Lung (tissue), 11 donors: ENCODE measurements at regions not wholly inside any gene's neighbourhood (a gene's known extent, or its start where the extent isn't known, plus 50 kb on each side); places are given as distances from the start of the nearest gene placed in this dataset.

Experiments
- ATAC-seq: fragments of 200-7000 bp; cut with Tn5 transposase; one replicate; pipeline ENCODE4 v1.9.1; 2020; ENCODE audit warnings: moderate number of reproducible peaks; ENCODE audit not compliant: insufficient read depth, low FRiP score
- DNase-seq, 3 donors: peaks; one replicate each; pipeline ENCODE4 v3.0.0-alpha.2; 2013 to 2017
- H3K27ac ChIP-seq, 2 donors: one replicate each; pipeline ENCODE4 v1.5.1; 2013; ENCODE audit warnings: mild to moderate bottlenecking in 2 of 2, moderate library complexity in 2 of 2, control low read depth in 1 of 2, inconsistent platforms in 1 of 2, low read depth in 1 of 2, low read length in 1 of 2
- H3K27me3 ChIP-seq, 3 donors: one replicate each; pipeline ENCODE4 v1.5.1; 2013; ENCODE audit warnings: low read length in 2 of 3; ENCODE audit not compliant: control insufficient read depth in 3 of 3, insufficient read depth in 3 of 3
- H3K36me3 ChIP-seq, 4 donors: one replicate each; pipeline ENCODE4 v1.5.1; 2013; ENCODE audit warnings: low read length in 4 of 4, mild to moderate bottlenecking in 1 of 4, moderate library complexity in 1 of 4; ENCODE audit not compliant: control insufficient read depth in 4 of 4, insufficient read depth in 4 of 4
- H3K4me1 ChIP-seq, 5 donors: one replicate each; pipeline ENCODE4 v1.5.1; 2013; ENCODE audit warnings: low read length in 5 of 5, mild to moderate bottlenecking in 2 of 5, moderate library complexity in 1 of 5; ENCODE audit not compliant: control insufficient read depth in 5 of 5, insufficient read depth in 5 of 5
- H3K4me3 ChIP-seq: one replicate; pipeline ENCODE4 v1.5.1; 2013; ENCODE audit warnings: mild to moderate bottlenecking, control low read depth, moderate library complexity
- H3K9ac ChIP-seq, 2 donors: one replicate each; pipeline ENCODE4 v1.5.1; 2013; ENCODE audit warnings: low read length in 2 of 2, control low read depth in 1 of 2; ENCODE audit not compliant: insufficient read depth in 1 of 2
- H3K9me3 ChIP-seq, 4 donors: one replicate each; pipeline ENCODE4 v1.5.1; 2013; ENCODE audit warnings: low read length in 3 of 4, mild to moderate bottlenecking in 1 of 4, moderate library complexity in 1 of 4; ENCODE audit not compliant: control insufficient read depth in 4 of 4, insufficient read depth in 3 of 4
- CTCF ChIP-seq: IDR thresholded peaks from 2 replicates; pipeline ENCODE4 v1.5.1; 2012; ENCODE audit warnings: mild to moderate bottlenecking; ENCODE audit errors: control extremely low read depth, extremely low read depth
- WGBS, 2 donors: extraction: QIAGEN DNeasy Blood & Tissue Kit; methylation state at CpG; one replicate each; pipeline ENCODE4 v1.1.7; 2013; 5-methylcytosine and 5-hydroxymethylcytosine counted together
- donor health status: control.
- donor health status: control.
- donor health status: Bipolar disorder and iron deficiency.
- donor health status: healthy.
- donor health status: DM: yes; HTN: yes; CAD: no.

GRCh38 chr4:138034871-138035270 lies 207.3 kb downstream of the SLC7A11 start:
- H3K27ac ChIP-seq = no peak overlapping the region
- H3K36me3 ChIP-seq = no peaks in the 10 kb centered on the region
- peaks cover 0 to 15% (median 2%) of the 10 kb centered on the region in 5 donors for H3K4me1 ChIP-seq
- no peaks in the 10 kb centered on the region for H3K27me3 ChIP-seq
- no peaks in the 10 kb centered on the region for H3K9me3 ChIP-seq
- ATAC-seq = no peak
- no peak overlapping the region for H3K4me3 ChIP-seq
- 42 to 55% methylated on average over 2 of the region's 2 CpGs for WGBS, 2 donors
- H3K9ac ChIP-seq = no peak overlapping the region
- TF ChIP-seq CTCF = no peak
- DNase-seq = no peak

- ATAC-seq (no peak), DNase-seq (no peak)
- no peak overlapping the region for H3K4me3 ChIP-seq
- no peak overlapping the region for H3K27ac ChIP-seq
- no peak overlapping the region for H3K9ac ChIP-seq
- no peaks in the 10 kb centered on the region for H3K27me3 ChIP-seq
- no peak for TF ChIP-seq CTCF
- no peaks in the 10 kb centered on the region for H3K36me3 ChIP-seq
- no peaks in the 10 kb centered on the region for H3K9me3 ChIP-seq
- H3K4me1 ChIP-seq = peaks cover 0 to 9% (median 0%) of the 10 kb centered on the region in 5 donors
These were observed 209.9 kb downstream of the SLC7A11 start for GRCh38 chr4:138032222-138032621.

- 85 to 86% methylated on average over 3 of the region's 3 CpGs for WGBS, 2 donors
- no peak overlapping the region for H3K4me3 ChIP-seq
These were observed 211.8 kb downstream of the SLC7A11 start for GRCh38 chr4:138030375-138030774.

More at GRCh38 chr4:138030375-138030774, 211.8 kb downstream of the SLC7A11 start:
- Histone ChIP-seq H3K27ac (no peak overlapping the region), H3K9ac (no peak overlapping the region), H3K27me3 (no peaks in the 10 kb centered on the region), H3K36me3 (no peaks in the 10 kb centered on the region), H3K9me3 (no peaks in the 10 kb centered on the region), H3K4me1 (peaks cover 0 to 2% (median 0%) of the 10 kb centered on the region in 5 donors)
- DNase-seq = no peak
- TF ChIP-seq CTCF = no peak
- no peak for ATAC-seq
